Upper lobe of left lung (tissue), 4 donors: ENCODE measurements at regions not wholly inside any gene's neighbourhood (a gene's known extent, or its start where the extent isn't known, plus 50 kb on each side); places are given as distances from the start of the nearest gene placed in this dataset.
"Not testable (repeated sequence)": the region's sequence is repeated elsewhere in the genome, so short reads cannot be mapped to it uniquely, and the experiment has no call there.

Source experiments
- CTCF ChIP-seq, 6 experiments: fragments of 450-650 bp in 4 of 6; fragments of 200-600 bp in 2 of 6; sonication (generic) in 2 of 6; IDR thresholded peaks; one replicate each; pipeline ENCODE4 v1.5.1; 2016 to 2019; ENCODE audit warnings: antibody characterized with exemption in 6 of 6
- POLR2A ChIP-seq, 4 donors: fragments of 450-650 bp; IDR thresholded peaks; one replicate each; pipeline ENCODE4 v1.5.1; 2016 to 2017; ENCODE audit warnings: antibody characterized with exemption in 4 of 4, mild to moderate bottlenecking in 2 of 4

DNA sequence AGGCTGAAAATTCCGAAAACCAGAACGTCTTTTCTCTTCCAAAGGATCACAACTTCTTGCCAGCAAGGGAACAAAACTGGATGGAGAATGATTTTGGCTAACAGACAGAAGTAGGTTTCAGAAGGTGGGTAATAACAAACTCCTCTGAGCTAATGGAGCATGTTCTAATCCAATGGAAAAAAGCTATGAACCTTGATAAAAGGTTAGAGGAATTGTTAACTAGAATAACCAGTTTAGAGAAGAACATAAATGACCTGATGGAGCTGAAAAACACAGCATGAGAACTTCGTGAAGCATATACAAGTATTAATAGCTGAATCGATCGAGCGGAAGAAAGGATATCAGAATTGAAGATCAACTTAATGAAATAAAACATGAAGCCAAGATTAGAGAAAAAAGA is 626.7 kb upstream of the KCNMB2 start:
- not testable (repeated sequence) for TF ChIP-seq CTCF, POLR2A (IDR thresholded peaks at IDR 0.05)
